Subcutaneous abdominal adipose tissue (tissue), 5 donors: ENCODE measurements at regions not wholly inside any gene's neighbourhood (a gene's known extent, or its start where the extent isn't known, plus 50 kb on each side); places are given as distances from the start of the nearest gene placed in this dataset.
"Not testable (repeated sequence)": the region's sequence is repeated elsewhere in the genome, so short reads cannot be mapped to it uniquely, and the experiment has no call there.

Source experiments
- H3K27ac ChIP-seq: one replicate; pipeline ENCODE4 v1.7.0; 2013; ENCODE audit warnings: low read depth, mild to moderate bottlenecking, inconsistent platforms, low read length, moderate library complexity
- H3K27me3 ChIP-seq, 5 donors: one replicate each; pipeline ENCODE4 v1.7.0; 2013; ENCODE audit warnings: low read length in 5 of 5, inconsistent platforms in 1 of 5; ENCODE audit not compliant: control insufficient read depth in 5 of 5, insufficient read depth in 4 of 5
- H3K36me3 ChIP-seq, 5 donors: one replicate each; pipeline ENCODE4 v1.7.0; 2013; ENCODE audit warnings: low read length in 5 of 5; ENCODE audit not compliant: control insufficient read depth in 5 of 5, insufficient read depth in 5 of 5
- H3K4me1 ChIP-seq, 5 donors: one replicate each; pipeline ENCODE4 v1.7.0; 2013; ENCODE audit warnings: low read length in 5 of 5, mild to moderate bottlenecking in 3 of 5, moderate library complexity in 1 of 5; ENCODE audit not compliant: control insufficient read depth in 5 of 5, insufficient read depth in 5 of 5
- H3K4me3 ChIP-seq, 5 donors: one replicate each; pipeline ENCODE4 v1.7.0; 2013; ENCODE audit warnings: low read length in 5 of 5, low read depth in 1 of 5
- H3K9ac ChIP-seq, 5 donors: one replicate each; pipeline ENCODE4 v1.7.0; 2013; ENCODE audit warnings: low read length in 5 of 5, mild to moderate bottlenecking in 4 of 5, moderate library complexity in 3 of 5
- H3K9me3 ChIP-seq, 5 donors: one replicate each; pipeline ENCODE4 v1.7.0; 2013; ENCODE audit warnings: low read length in 5 of 5; ENCODE audit not compliant: control insufficient read depth in 5 of 5
- donor health status: healthy.
- donor health status: healthy.
- donor health status: healthy.
- donor health status: healthy.
- donor health status: healthy.

DNA sequence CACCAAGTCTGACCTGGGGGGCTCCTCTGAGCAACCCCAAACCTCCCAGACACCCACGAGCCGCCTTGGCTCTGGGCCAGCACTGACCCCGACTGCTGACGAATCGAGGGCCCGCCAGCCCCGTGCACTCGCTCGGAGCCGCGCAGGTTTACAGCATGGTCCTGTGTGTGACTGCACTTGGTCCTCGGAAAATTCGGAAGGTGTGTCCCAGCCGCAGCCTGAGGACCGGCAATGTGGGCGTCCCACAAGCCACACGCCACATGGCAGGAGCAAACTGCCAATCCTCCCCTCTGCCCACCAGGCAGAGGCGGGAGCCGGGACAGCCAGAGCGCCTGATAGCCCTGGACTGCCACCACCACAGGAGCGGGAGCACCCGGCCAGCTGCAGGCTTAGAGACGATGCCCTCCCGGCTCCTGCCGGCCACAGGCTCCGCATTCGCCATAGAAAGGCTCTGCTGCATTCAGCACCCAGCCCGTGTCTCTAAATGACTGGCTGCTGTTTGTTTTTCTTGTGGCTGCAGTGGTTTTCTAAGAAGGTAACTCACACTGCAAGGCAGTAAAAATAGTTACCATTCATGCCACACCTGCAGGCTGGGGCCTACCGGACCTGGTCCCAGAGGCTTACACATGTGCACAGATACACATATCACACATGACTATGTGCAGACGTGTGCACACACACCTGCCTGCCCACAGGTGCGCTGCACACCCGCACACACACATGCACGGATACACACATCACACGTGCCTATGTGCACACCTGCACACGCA, 5415.3 kb upstream of the TPTE start:
- not testable (repeated sequence) for H3K36me3 ChIP-seq, H3K4me3 ChIP-seq, H3K27ac ChIP-seq, H3K9me3 ChIP-seq, H3K4me1 ChIP-seq, H3K27me3 ChIP-seq, H3K9ac ChIP-seq

DNA sequence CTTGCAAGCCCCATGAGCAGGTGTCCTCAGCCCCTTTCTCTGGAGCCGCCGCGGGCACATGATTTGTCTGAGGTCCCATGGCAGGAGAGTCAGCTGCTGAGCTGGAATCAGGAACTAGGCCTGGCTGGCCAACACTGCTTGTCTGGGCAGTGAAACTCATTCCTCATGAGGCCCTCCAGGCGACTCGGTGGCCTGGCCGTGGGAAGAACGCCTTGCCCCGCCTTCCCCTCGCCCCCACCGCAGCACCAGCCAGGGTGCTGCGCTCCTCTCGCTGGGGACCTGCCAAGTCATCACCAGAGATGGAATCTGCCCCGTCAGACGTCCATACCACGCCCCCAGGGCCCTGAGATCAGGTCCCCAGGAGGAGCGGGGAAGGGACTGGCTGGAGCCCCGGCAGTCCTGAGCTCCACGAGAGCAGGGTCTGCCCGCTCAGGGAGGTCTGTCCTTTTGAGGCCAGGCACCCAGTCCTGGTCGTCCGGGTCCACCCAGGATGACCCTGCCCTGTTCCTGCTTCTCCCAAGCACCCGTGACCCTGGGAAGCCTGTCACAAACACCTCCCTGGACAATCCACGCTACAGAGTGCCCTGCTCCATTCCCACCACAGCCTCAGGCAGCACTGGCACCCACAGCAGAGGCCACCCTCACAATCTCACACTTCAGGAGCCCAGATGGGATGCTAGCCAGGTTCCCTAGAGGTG, 5414.5 kb upstream of the TPTE start:
- not testable (repeated sequence) for H3K4me1 ChIP-seq, H3K9me3 ChIP-seq, H3K36me3 ChIP-seq, H3K27ac ChIP-seq, H3K27me3 ChIP-seq, H3K4me3 ChIP-seq, H3K9ac ChIP-seq

DNA sequence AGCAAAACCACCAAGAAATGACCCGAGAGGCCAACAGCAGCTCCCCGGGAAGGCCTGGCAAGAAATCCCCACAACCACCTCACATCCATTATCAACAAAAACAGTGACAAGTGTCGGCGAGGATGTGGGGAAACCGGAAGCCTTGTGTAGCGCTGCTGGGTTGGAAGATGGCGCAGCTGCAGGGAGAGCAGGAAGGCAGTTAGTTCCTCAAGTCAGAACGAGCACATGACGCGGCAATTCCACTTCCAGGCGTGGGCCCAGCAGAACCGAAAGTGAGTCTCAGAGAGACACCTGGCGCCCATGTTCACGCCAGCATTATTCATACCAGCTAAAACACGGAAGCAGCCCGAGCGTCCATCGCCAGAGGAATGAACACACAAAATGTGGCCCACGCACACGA, 5413.7 kb upstream of the TPTE start:
- not testable (repeated sequence) for H3K27me3 ChIP-seq, H3K9ac ChIP-seq, H3K36me3 ChIP-seq, H3K9me3 ChIP-seq, H3K4me1 ChIP-seq, H3K4me3 ChIP-seq, H3K27ac ChIP-seq

DNA sequence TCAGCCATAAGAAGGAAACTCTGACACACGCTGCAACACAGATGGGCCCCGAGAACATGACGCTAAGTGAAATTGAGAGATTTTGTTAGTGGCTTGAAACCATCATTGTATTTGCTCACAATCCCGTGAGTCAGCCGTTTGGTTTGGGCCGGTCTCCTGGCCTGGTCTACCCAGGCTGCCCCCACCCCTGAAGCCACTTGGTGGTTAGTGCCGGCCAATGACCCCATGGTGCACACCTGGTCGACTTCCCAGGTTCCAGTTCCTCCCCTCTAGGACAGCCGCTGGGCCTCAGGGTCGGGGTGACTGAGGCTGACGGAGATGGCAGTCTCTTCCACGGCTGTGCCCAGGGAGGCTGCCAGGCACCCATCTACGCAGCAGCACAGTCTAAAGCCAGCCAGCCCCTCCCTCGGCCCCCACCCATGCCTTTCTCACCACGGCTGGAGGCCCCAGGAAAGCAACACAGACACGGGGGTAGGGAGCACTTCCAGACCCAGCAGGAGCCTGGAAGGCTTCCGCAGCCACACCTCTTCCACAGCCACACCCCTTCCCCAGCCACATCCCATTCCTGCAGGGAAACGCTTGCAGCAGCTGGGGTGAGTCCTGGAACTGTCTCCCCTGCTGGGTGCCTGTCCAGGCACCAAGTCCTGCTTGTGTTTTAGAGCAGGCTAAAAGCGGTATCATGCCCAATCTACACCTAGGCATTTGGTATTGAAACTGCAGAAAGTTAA, 5413.2 kb upstream of the TPTE start:
- H3K9me3 ChIP-seq, H3K27ac ChIP-seq, H3K4me3 ChIP-seq, H3K9ac ChIP-seq, H3K27me3 ChIP-seq, H3K4me1 ChIP-seq, H3K36me3 ChIP-seq: not testable (repeated sequence)

DNA sequence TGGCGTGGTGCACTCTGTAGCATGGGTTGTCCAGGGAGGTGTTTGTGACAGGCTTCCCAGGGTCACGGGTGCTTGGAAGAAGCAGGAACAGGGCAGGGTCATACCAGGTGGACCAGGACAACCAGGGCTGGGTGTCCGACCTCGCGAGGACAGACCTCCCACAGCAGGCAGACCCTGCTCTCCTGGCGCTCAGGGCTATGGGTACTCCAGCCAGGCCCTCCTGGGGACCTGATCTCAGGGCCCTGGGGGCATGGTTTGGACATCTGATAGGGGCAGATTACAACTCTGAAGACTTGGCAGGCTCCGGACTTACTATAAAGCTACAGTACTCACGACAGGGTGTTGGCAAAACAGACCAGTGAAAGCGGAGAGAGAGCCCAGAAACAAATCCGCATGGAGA, 5410.2 kb upstream of the TPTE start:
- H3K4me1 ChIP-seq, H3K4me3 ChIP-seq, H3K27ac ChIP-seq, H3K36me3 ChIP-seq, H3K9me3 ChIP-seq, H3K9ac ChIP-seq, H3K27me3 ChIP-seq: not testable (repeated sequence)

DNA sequence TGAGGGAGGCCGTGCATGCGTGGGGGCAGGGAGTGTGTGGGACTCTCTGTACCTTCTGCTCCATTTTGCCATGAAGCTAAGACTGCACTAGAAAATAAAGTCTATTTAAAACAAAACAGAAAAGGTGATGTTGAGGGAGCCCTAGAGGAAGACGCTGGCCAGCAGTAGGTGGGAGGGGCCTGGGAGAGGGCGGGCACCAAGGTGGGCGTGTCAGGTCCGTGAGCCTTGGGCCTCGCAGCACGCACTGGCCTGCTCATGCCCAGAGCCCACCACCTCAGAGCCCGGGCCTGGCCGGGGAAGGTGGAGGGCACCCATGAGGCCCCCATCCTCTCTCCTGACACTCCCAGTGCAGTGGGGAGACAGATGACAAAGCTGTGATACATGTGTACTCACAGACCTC, 5408.3 kb upstream of the TPTE start:
- H3K9ac ChIP-seq, H3K4me3 ChIP-seq, H3K27ac ChIP-seq, H3K27me3 ChIP-seq, H3K36me3 ChIP-seq, H3K4me1 ChIP-seq, H3K9me3 ChIP-seq: not testable (repeated sequence)

DNA sequence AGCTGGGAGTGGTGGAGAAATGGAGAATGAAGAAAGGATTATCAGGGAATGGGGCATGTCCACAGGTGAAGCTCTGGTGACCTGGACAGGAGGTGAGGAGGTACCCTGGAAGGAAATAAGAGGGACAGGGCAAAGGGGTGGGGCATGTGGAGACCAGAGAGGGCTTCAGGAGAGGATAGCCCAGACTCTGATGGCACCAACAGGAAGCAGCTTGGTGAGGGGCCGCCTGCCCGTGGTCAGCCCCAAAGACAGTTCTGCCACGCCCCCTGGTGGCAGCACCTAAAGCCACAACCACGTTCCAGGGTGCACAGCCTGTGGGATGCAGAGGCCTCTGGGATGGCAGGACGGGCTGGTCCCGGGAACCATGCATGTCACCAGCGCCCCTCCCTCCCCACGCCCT, 5406.9 kb upstream of the TPTE start:
- not testable (repeated sequence) for H3K4me1 ChIP-seq, H3K9me3 ChIP-seq, H3K27ac ChIP-seq, H3K4me3 ChIP-seq, H3K27me3 ChIP-seq, H3K36me3 ChIP-seq, H3K9ac ChIP-seq

DNA sequence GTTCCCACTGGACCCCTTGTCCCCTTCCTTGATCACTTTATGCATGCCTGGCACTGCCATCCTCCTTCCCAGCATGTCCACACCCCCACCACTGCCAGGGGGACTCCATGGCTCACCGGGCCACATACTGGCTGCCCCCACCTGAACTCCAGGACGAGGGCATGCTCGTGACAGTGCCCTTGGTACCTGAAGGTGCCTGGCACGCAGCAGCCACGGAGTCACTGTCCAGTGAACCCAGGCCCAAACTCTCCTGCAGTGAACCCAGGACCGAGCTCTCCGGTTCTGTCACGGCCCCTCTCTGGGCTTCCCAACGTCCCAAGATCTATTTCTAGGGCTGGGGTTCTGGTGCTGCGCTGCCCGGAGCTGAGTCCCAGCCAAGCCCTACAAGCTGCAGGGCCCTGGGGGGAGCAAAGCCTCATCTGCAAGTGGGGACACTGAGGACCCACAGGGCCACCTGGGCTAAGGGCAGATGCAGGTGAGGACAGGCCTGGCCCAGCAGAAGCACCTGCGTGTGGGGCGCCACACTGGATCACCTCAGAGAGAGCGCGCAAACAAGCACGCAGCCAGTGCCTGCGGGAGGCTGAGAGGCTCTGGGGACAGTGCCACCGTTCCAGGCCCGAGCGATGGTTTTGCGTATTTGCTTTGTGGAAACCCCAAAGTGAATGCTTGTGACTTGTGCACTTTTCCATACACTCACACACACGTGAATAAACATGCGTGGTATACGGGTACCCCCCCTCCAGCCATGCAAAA, 5406.3 kb upstream of the TPTE start:
- H3K36me3 ChIP-seq, H3K9ac ChIP-seq, H3K27ac ChIP-seq, H3K9me3 ChIP-seq, H3K27me3 ChIP-seq, H3K4me3 ChIP-seq, H3K4me1 ChIP-seq: not testable (repeated sequence)

DNA sequence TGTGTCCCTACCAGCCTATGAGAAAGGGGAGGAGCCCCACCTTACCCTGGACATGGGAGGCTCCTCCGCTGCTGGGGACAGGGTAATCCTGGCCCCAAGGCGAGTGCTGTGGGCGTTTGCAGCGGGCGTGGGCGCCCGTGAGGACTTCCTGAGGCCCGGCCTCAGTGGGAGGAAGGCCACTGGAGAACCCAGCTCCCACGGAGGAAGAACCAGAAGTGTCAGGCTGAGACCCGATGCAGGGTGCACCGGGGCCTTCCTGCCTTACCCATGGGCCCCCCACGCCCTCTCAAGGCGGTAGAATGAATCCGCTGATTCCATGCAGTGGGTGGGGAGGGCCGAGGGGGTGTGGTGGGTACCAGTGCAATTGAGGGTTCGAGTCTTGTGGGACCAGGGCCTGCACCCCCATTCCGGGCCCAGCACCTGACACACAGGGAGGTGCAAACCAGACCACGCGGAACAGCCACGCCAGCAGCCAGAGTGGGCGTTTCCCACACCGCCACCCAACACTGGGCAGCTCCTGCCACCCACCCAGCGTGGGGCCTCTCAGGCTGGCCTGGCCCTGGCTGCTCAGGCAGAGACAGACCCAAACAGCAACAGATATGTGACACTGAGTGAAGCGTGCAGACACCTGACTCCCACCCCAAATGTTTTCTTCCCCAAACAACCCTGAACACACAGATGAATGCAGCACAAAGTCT, 5405.6 kb upstream of the TPTE start:
- not testable (repeated sequence) for H3K27me3 ChIP-seq, H3K9ac ChIP-seq, H3K27ac ChIP-seq, H3K9me3 ChIP-seq, H3K4me3 ChIP-seq, H3K4me1 ChIP-seq, H3K36me3 ChIP-seq
